ENCODE measurements at regions not wholly inside any gene's neighbourhood (a gene's known extent, or its start where the extent isn't known, plus 50 kb on each side); places are given as distances from the start of the nearest gene placed in this dataset.

- no peaks in the 10 kb centered on the region for H3K36me3 ChIP-seq (ENCODE audit: control insufficient read depth, insufficient read depth, low read length)
- peaks cover 7% of the 10 kb centered on the region for H3K4me1 ChIP-seq (ENCODE audit: control insufficient read depth, insufficient read depth, low read length, poor library complexity, severe bottlenecking)
- H3K9me3 ChIP-seq (ENCODE audit: control insufficient read depth, low read length): no peaks in the 10 kb centered on the region
- no peak overlapping the region for H3K27ac ChIP-seq (ENCODE audit: low read depth, low read length, severe bottlenecking)
- WGBS, 2 experiments (ENCODE audit: insufficient coverage in 2 of 2): 87 to 94% methylated on average over 2 of the region's 5 CpGs
- no peak overlapping the region for H3K4me3 ChIP-seq (ENCODE audit: extremely low read depth, insufficient read depth, low read length, poor library complexity, severe bottlenecking)
Observed at GRCh38 chr5:110329955-110330525, 396.4 kb downstream of the TMEM232 start.

- WGBS, 2 experiments (ENCODE audit: insufficient coverage in 2 of 2): 67 to 69% methylated on average over 3 to 4 of the region's 4 CpGs
- Histone ChIP-seq H3K27ac (ENCODE audit: low read depth, low read length, severe bottlenecking) (no peak overlapping the region), H3K9me3 (ENCODE audit: control insufficient read depth, low read length) (no peaks in the 10 kb centered on the region), H3K4me1 (ENCODE audit: control insufficient read depth, insufficient read depth, low read length, poor library complexity, severe bottlenecking) (peaks cover 7% of the 10 kb centered on the region), H3K36me3 (ENCODE audit: control insufficient read depth, insufficient read depth, low read length) (no peaks in the 10 kb centered on the region), H3K4me3 (ENCODE audit: extremely low read depth, insufficient read depth, low read length, poor library complexity, severe bottlenecking) (no peak overlapping the region)
Observed at GRCh38 chr5:110333384-110333783, 393.1 kb downstream of the TMEM232 start.

GRCh38 chr5:110335361-110336066 is 391.0 kb downstream of the TMEM232 start:
- H3K4me1 ChIP-seq (ENCODE audit: control insufficient read depth, insufficient read depth, low read length, poor library complexity, severe bottlenecking): peaks cover 5% of the 10 kb centered on the region
- H3K9me3 ChIP-seq (ENCODE audit: control insufficient read depth, low read length): no peaks in the 10 kb centered on the region
- no peak overlapping the region for H3K27ac ChIP-seq (ENCODE audit: low read depth, low read length, severe bottlenecking)
- no peaks in the 10 kb centered on the region for H3K36me3 ChIP-seq (ENCODE audit: control insufficient read depth, insufficient read depth, low read length)
- 89% methylated on average over 3 of the region's 4 CpGs for WGBS, 2 experiments (ENCODE audit: insufficient coverage in 2 of 2)
- no peak overlapping the region for H3K4me3 ChIP-seq (ENCODE audit: extremely low read depth, insufficient read depth, low read length, poor library complexity, severe bottlenecking)

- Histone ChIP-seq H3K36me3 (ENCODE audit: control insufficient read depth, insufficient read depth, low read length) (no peaks in the 10 kb centered on the region), H3K4me3 (ENCODE audit: extremely low read depth, insufficient read depth, low read length, poor library complexity, severe bottlenecking) (no peak overlapping the region), H3K4me1 (ENCODE audit: control insufficient read depth, insufficient read depth, low read length, poor library complexity, severe bottlenecking) (peaks cover 5% of the 10 kb centered on the region), H3K27ac (ENCODE audit: low read depth, low read length, severe bottlenecking) (peak overlapping the region; percentile 76), H3K9me3 (ENCODE audit: control insufficient read depth, low read length) (no peaks in the 10 kb centered on the region)
- WGBS, 2 experiments (ENCODE audit: insufficient coverage in 2 of 2): 80 to 93% methylated on average over 2 to 7 of the region's 7 CpGs
Observed at GRCh38 chr5:110338341-110339083, 388.0 kb downstream of the TMEM232 start.

GRCh38 chr5:110339399-110339798 is 387.1 kb downstream of the TMEM232 start:
- H3K27ac ChIP-seq (ENCODE audit: low read depth, low read length, severe bottlenecking): no peak overlapping the region
- peaks cover 5% of the 10 kb centered on the region for H3K4me1 ChIP-seq (ENCODE audit: control insufficient read depth, insufficient read depth, low read length, poor library complexity, severe bottlenecking)
- no peak overlapping the region for H3K4me3 ChIP-seq (ENCODE audit: extremely low read depth, insufficient read depth, low read length, poor library complexity, severe bottlenecking)
- H3K9me3 ChIP-seq (ENCODE audit: control insufficient read depth, low read length): no peaks in the 10 kb centered on the region
- H3K36me3 ChIP-seq (ENCODE audit: control insufficient read depth, insufficient read depth, low read length): no peaks in the 10 kb centered on the region
- 93 to 95% methylated on average over 1 to 2 of the region's 2 CpGs for WGBS, 2 experiments (ENCODE audit: insufficient coverage in 2 of 2)

GRCh38 chr5:110341836-110342235 is 384.6 kb downstream of the TMEM232 start:
- Histone ChIP-seq H3K36me3 (ENCODE audit: control insufficient read depth, insufficient read depth, low read length) (no peaks in the 10 kb centered on the region), H3K27ac (ENCODE audit: low read depth, low read length, severe bottlenecking) (no peak overlapping the region), H3K4me3 (ENCODE audit: extremely low read depth, insufficient read depth, low read length, poor library complexity, severe bottlenecking) (no peak overlapping the region), H3K9me3 (ENCODE audit: control insufficient read depth, low read length) (no peaks in the 10 kb centered on the region), H3K4me1 (ENCODE audit: control insufficient read depth, insufficient read depth, low read length, poor library complexity, severe bottlenecking) (peaks cover 5% of the 10 kb centered on the region)
- no CpG with 5 or more reads among the region's 2 CpGs for WGBS, 2 experiments (ENCODE audit: insufficient coverage in 2 of 2)

- peaks cover 5% of the 10 kb centered on the region for H3K4me1 ChIP-seq (ENCODE audit: control insufficient read depth, insufficient read depth, low read length, poor library complexity, severe bottlenecking)
- 100% methylated on average over 1 of the region's 1 CpG; no CpG with 5 or more reads in 1 of the 2 experiments for WGBS, 2 experiments (ENCODE audit: insufficient coverage in 2 of 2)
Observed at GRCh38 chr5:110342683-110343082, 383.8 kb downstream of the TMEM232 start.

GRCh38 chr5:110343616-110344015 is 382.9 kb downstream of the TMEM232 start:
- no peaks in the 10 kb centered on the region for H3K36me3 ChIP-seq (ENCODE audit: control insufficient read depth, insufficient read depth, low read length)
- H3K9me3 ChIP-seq (ENCODE audit: control insufficient read depth, low read length): no peaks in the 10 kb centered on the region
- H3K4me1 ChIP-seq (ENCODE audit: control insufficient read depth, insufficient read depth, low read length, poor library complexity, severe bottlenecking): peaks cover 3% of the 10 kb centered on the region
- WGBS, 2 experiments (ENCODE audit: insufficient coverage in 2 of 2): no CpG with 5 or more reads among the region's 1 CpG
- no peak overlapping the region for H3K4me3 ChIP-seq (ENCODE audit: extremely low read depth, insufficient read depth, low read length, poor library complexity, severe bottlenecking)
- H3K27ac ChIP-seq (ENCODE audit: low read depth, low read length, severe bottlenecking): no peak overlapping the region

More at GRCh38 chr5:110342683-110343082, 383.8 kb downstream of the TMEM232 start:
- Histone ChIP-seq H3K9me3 (ENCODE audit: control insufficient read depth, low read length) (no peaks in the 10 kb centered on the region), H3K36me3 (ENCODE audit: control insufficient read depth, insufficient read depth, low read length) (no peaks in the 10 kb centered on the region), H3K27ac (ENCODE audit: low read depth, low read length, severe bottlenecking) (no peak overlapping the region), H3K4me3 (ENCODE audit: extremely low read depth, insufficient read depth, low read length, poor library complexity, severe bottlenecking) (no peak overlapping the region)

GRCh38 chr5:110345623-110346022 is 380.8 kb downstream of the TMEM232 start:
- no peak overlapping the region for H3K27ac ChIP-seq (ENCODE audit: low read depth, low read length, severe bottlenecking)
- no peak overlapping the region for H3K4me3 ChIP-seq (ENCODE audit: extremely low read depth, insufficient read depth, low read length, poor library complexity, severe bottlenecking)
- H3K4me1 ChIP-seq (ENCODE audit: control insufficient read depth, insufficient read depth, low read length, poor library complexity, severe bottlenecking): no peaks in the 10 kb centered on the region
- no peaks in the 10 kb centered on the region for H3K36me3 ChIP-seq (ENCODE audit: control insufficient read depth, insufficient read depth, low read length)
- no peaks in the 10 kb centered on the region for H3K9me3 ChIP-seq (ENCODE audit: control insufficient read depth, low read length)

- no peak overlapping the region for H3K27ac ChIP-seq (ENCODE audit: low read depth, low read length, severe bottlenecking)
- no peaks in the 10 kb centered on the region for H3K36me3 ChIP-seq (ENCODE audit: control insufficient read depth, insufficient read depth, low read length)
Observed at GRCh38 chr5:110346893-110347358, 379.5 kb downstream of the TMEM232 start.

GRCh38 chr5:110347781-110348180 is 378.7 kb downstream of the TMEM232 start:
- H3K36me3 ChIP-seq (ENCODE audit: control insufficient read depth, insufficient read depth, low read length): no peaks in the 10 kb centered on the region
- no peak overlapping the region for H3K4me3 ChIP-seq (ENCODE audit: extremely low read depth, insufficient read depth, low read length, poor library complexity, severe bottlenecking)
- H3K27ac ChIP-seq (ENCODE audit: low read depth, low read length, severe bottlenecking): no peak overlapping the region
- H3K4me1 ChIP-seq (ENCODE audit: control insufficient read depth, insufficient read depth, low read length, poor library complexity, severe bottlenecking): no peaks in the 10 kb centered on the region
- no peaks in the 10 kb centered on the region for H3K9me3 ChIP-seq (ENCODE audit: control insufficient read depth, low read length)

More at GRCh38 chr5:110346893-110347358, 379.5 kb downstream of the TMEM232 start:
- no peaks in the 10 kb centered on the region for H3K4me1 ChIP-seq (ENCODE audit: control insufficient read depth, insufficient read depth, low read length, poor library complexity, severe bottlenecking)
- H3K4me3 ChIP-seq (ENCODE audit: extremely low read depth, insufficient read depth, low read length, poor library complexity, severe bottlenecking): no peak overlapping the region
- no peaks in the 10 kb centered on the region for H3K9me3 ChIP-seq (ENCODE audit: control insufficient read depth, low read length)
